ENCODE measurements at regions not wholly inside any gene's neighbourhood (a gene's known extent, or its start where the extent isn't known, plus 50 kb on each side); places are given as distances from the start of the nearest gene placed in this dataset.
A peak's percentile ranks its signal among the peaks of the same experiment; 100 is the strongest.
"Not testable (repeated sequence)": the region's sequence is repeated elsewhere in the genome, so short reads cannot be mapped to it uniquely, and the experiment has no call there.

DNA sequence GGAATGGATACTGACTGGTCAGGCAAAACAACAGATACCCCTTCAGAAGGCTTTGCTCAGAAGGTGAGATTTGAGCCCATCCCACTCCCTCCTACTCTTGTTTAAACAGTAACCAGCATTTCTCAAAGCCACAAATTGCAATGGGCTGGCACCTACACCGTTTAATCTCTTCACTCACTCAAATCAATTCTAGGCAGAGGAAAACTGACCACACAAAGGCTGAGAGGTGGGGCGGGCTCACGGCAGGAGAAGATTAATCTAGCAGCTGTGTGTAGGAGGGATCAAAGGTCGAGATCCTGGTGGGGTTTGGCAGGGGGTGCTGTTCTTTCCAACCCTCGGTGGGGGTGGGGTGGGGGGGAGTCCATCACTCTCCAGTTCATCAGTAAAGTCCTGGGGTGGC, 622.4 kb downstream of the BCOR start:
- DNase-seq (ENCODE audit: low spot score) = no peak

DNA sequence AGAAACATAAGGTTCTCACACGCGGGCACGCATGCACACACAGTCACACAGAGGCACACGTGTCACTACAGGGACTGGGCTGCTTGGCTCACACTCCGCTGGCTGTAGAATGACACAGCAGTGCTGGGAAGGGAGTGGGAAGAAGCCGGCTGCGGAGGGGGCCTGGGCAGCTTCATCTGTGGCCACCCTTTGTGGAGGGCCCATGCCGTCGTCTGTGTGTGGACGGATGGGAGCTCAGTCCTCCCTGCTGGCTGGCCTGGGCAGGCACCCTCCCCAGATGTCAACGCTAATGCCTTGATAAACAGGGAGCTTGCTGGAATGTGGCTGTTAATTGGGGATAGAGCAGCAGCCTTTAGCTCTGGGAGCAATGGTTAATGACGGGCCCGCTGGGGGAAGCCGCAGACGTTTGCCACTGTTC, 621.1 kb downstream of the BCOR start:
- no peak for DNase-seq (ENCODE audit: low spot score)

DNA sequence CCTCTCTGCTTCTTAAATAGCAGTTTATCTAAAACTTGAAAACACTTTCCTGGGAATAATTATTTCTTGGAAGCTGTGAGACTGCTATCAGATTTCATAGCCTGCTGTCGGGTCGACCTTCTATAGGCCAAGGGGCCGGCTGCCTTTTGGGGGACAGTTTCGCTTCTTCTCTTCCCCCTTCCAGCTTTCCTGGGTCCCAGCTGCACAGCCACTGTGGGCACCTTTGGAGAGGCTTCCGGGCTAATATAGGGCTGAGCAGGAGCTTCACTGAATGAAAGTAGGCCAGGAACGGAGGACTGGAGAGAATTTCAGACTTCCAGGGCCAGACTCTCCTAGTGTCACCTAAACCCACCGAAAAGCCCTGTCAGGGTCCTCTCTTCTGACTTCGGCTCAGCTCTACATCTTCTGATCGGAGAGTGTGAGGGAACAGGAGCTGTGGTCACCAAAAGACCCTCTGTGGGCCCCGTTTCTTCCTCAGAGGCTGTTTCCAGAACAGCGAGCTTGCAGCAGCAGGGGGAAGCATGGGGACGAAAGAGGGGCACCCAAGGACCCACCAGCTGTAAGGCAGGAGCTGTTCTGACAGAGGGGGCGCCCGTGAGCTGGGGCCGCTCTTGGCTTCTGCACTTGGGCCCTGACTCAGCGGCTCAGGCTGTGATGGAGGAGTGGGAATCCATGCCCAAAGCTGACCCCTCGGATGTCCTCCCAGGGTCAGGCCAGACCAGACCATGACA, 620.6 kb downstream of the BCOR start:
- no peak for DNase-seq (ENCODE audit: low spot score)

DNA sequence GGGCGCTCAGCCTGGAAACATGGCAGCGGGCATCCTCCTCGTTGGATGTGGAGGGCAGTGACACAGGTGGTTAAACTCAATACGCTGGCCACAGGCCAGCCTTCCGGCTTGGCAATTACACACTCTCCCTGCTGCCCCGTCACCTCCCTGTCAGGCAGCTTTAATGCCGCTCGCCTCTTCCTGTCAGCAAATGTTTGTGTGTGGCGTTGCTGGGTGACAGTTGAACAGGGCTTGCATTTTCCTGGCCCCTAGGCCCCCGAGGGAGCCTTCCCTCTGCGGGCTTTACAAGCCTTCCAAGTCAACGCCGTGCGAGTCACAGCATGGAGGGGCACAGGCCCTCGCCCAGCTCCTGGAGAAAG, 620.0 kb downstream of the BCOR start:
- no peak for DNase-seq (ENCODE audit: low spot score)

DNA sequence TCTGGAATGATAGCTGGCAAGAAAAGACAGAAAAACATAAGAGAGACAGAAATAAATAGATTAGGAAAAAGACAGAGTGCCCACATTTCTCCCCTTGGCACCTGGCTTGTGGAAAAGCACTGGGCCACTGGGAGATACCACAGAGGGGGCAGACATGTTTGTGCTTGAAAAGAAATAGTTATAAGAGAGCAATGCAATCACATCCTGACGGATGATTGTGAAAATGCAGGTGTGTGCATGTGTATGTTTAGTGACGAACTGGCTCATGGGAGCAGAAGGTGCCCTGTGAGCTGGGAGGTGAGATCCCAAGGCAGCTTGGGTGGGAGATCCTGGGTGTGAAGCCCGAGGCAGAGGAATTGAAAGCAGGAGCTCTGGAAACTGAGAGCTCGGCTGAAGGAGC, 617.9 kb downstream of the BCOR start:
- no peak for DNase-seq (ENCODE audit: low spot score)

DNA sequence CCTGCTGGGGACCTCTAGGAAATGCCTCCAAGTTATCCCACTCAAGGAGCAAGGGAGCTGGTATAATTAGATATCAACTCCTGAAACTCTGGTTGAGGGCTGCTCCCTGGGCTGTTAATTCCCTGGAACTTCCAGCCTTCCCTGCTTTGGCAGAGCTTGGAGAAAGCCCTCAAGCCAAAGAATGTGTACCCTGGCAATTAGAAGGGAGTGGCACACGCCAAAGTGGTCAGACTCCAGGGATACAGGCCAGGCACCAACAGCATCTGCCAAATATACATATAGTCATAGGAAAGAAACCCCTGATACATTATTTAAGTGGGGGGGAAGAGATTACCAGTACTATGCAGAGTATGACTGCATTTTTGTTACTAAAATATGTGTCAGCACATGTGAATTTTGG, 616.8 kb downstream of the BCOR start:
- DNase-seq (ENCODE audit: low spot score) = no peak

DNA sequence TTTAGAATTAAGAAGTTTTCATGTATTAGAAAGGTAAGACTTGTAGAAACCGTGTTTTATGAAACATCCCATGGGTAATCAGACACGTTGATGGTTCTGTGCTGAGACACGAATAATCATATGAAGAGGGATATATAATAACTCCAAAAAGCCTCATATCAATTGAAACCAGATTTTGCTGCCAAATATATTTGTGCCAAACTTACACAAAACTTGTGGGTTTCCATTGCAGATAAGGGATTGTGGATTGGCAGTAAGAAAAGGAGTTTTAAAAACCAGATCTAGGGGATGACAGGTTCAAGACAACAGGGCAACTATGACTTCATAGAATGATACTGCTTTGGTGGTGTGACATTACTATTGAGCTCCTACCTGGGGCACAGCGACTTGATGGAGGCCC, 616.1 kb downstream of the BCOR start:
- DNase-seq (ENCODE audit: low spot score) = no peak

DNA sequence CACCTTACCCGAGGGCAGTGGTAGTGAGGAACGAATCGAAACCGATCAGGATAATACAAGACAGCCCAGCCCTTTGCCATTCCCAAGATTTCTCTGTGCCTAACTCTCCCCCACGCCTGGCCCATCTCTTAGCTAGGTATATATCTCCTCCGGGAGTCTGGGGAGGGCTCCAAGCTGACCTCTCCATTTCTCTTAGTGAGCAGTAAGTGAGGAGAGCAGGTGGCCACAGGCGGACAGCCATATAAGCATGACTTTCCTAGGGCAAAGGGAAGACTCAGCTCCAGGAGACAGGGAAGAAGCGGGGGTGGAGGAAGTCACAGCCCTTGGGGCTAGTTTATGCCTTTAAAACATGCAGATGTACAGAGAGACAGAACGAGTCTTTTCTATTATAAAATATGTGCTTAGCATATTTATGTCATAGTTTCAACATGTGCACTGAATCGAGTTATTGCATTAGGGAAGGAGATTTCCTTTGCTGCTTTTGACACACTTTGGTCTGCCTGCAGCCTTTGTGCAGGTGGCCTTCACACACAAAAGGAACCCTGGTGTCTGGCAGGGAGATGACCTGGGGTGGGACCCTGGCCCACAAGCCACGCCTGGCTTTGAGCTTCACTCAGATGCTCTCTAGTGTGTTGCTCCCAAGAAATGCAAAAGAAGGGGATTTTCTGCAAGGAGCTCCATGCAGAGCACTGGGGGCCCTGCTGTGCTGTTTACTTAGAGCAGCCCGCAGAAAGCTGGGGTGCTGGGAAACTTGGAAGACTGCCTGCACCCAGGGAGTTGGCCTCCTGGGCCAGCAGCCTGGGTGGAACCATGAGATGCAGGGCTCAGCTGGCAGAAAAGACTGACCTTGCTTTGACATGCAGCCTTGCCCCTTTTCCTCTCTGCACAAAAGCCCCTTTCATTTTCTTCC, 613.3 kb downstream of the BCOR start:
- peak; percentile 23 for DNase-seq (ENCODE audit: low spot score)

DNA sequence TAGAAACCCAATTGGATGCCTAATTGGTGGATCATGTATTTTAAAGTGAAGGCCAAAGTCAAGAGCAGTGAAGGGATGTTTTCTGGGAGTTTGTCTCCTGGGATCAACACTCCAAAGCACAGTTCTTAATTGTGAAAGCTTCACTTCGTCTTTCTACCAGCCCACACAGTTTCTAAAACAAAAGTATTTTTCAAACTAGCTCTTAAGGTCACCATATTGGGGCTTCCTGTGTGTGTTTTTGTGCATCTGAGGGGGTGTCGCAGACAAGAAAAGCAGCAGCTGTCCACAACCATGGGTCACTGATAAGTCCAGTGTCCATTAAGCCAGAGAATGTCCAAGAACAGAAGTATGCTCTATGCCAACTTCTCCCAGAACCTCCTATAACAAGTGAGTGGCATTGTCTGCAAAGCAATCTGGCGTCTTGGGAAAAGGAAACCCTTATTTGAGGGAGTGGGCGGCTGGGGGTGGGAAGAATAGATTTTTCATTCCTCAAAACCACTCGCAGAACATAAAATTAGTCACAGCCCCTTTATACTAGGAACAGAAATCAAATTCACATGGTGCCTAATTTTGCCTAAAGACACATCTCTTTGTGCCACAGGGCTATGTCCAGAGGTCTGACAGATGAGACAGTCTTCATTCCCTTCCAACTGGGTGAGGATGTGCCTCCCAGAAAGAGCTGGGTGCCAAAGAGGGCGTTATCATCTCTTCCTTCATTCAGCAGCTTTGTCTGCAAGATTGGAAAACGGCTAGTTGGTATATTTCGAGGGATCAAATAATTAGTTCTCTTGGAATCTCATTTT, 610.4 kb downstream of the BCOR start:
- DNase-seq (ENCODE audit: low spot score) = peak; percentile 84

DNA sequence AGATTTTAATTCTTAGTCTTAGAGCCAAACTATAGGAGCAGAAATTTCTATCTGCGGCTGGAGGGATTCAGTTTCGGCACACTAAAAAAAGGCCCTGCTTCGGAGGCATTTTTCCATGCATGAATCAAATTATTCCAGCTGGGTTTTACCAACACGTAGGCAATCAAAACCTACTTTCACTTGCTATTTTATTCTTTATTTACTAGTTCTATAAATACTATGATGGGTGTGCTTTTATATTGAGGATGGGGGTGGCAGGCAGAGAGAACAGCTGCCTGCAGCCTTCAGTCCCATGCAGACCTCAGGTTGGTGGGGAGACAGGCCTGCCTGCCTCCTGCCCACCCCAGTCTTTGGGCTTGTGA, 609.8 kb downstream of the BCOR start:
- DNase-seq (ENCODE audit: low spot score) = no peak

DNA sequence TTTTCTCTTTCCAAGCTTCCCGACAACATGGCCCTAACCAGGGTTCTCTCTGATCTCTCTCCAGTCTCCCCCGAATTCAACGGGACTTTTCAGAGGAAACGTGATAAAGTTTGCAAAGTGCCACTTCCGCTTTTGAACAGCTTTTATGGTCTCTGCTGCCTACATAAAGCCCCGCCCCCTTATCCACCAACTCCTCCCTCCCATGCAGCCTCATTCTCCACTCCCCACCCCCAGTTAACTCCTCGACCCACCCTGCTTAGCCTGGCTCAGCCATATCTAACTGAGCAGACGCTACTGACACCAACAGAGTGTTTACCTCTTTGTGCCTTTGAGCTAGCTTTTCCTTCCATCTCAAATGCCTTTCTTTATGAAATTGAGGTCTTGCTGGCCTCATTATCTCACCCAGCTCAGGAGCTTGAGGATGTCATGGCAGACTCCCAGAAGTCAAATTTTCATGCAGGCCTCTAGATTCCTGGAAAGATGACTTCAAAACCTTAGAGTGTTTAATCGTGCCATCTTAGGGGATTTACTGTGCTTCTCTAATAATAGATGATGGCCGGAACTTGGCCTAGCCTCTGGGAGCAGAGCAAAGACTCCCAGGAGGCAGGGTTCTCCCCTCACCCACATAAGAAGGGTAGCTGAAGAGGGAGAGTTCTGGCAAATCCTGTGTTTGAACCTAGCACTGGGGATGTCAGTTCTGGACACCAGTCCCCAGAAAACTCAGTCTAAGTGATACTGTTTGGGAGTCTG, 606.0 kb downstream of the BCOR start:
- no peak for DNase-seq (ENCODE audit: low spot score)

DNA sequence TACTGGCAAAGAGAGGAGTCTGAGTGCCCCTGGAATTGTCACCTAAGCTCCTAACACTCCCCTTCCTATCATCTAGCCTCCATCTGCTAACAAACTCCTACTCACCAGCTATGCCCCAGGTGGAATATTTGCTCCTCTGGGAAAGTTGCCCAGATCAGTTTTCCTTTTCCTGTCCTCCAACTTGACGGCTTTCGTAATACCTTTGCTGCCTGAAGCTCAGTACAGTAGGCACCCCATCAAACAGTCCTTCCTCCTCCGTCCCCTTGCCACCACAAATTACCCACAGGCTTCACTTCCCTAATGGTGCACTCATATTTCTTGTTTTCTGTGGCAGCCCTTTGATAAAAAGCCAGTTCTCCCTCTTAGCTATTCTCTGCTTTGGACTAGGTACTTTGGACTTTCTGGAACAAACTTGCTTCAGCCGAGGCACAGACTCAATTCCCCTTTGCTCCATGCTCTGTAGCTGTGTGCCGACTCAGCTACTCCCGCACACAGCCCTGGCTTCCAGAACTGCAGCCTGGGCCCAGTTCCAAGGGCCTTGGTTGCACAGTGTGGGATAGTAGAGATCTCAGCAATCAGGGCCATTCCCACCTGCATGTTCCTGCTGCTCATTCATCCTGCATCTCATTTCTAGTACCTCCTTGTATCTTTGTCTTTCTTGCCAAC, 605.1 kb downstream of the BCOR start:
- DNase-seq (ENCODE audit: low spot score) = no peak

DNA sequence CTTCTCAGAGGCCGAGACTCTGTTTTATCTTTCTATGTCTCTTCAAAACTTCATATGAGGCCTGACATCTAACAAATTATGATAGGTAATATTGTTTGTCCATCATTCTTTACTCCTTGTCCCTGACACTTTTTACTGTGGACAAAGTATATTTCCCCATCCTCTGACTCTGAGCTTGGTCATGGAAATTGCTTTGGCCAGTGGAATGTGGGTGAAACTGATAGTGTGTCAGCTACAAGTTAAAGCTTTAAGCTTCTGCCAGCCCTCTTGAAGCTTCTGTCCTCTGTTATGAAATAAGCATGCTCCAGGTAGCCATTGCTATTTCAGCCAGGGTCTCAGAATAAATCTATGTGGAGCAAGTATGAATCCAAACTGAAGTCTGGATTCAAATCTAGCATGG, 604.6 kb downstream of the BCOR start:
- DNase-seq (ENCODE audit: low spot score) = no peak

DNA sequence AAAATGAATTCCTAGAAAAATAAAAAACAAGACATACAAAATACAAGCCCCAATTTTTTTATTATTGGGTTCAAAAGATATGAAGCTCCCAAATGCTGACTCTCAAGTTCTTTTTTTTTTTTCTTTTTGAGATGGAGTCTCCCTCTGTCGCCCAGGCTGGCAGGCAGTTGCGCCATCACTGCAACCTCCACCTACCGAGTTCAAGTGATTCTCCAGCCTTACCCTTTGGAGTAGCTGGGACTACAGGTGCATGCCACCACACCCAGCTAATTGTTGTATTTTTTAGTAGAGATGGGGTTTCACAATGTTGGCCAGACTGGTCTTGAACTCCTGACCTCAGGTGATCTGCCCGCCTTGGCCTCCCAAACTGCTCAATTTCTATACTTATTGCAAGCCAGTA, 600.6 kb downstream of the BCOR start:
- not testable (repeated sequence) for DNase-seq (ENCODE audit: low spot score)

DNA sequence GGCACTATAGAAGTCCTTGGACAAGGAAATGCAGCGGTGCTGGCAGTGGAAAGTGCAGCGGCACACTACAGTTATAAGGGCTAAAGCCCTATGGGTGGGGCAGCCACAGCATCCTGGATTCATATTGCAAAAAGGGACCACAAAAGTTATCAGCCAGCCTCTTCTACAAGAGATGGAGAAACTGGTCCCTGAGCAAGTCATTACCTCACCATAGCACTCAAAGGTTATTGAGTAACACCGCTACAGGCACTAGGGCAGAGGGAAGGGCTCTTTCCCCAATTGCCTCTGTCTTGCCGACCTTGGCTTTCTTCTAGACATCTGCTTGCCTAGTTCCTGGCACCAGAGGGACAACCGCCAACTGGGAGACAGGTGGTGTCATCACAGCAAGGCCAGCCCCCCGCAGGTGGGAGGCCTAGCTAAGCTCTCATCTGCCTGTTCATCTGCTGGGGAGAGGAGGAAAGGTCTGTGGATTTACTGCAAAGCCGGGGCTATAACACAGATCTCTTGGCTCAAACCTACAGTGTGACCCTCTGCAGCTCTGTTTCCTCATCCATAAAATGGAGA, 600.0 kb downstream of the BCOR start:
- DNase-seq (ENCODE audit: low spot score) = no peak

DNA sequence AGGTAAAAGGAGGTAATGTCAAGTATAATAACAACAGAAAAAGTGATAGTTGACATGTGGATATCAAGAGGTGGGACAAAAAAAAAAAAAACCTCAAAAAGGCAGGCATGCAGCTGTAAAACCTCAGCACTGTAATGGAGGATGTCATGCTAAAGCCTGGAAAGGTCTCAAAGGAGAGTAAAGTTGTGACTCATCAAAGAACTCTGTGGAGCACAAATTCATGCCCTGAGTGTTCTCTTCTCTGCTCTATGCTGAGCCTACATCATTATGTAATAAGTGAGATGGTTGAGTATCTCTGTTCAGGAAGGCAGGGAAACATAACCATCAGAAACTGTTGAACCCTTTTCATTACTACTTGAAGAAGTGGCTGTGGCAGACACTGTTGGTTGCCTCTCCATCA, 597.8 kb downstream of the BCOR start:
- no peak for DNase-seq (ENCODE audit: low spot score)

DNA sequence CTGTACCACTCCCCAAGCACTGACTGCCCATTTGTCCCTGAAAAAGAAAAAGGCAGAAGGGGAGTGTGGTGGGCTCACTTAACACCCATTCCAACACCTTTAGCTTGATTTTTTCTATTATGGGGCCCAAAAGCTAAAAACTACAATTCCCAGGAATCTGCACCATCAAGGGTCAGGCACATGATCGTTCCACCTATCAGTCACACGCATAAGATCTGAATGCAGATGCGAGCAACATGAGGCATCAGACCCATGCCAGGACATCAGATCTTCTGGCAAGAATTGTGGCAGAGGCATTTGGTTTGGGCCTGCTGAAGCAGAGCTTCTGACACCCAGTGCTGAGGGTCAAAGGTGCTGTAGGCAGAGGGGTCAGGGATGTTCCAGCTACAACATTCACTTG, 595.9 kb downstream of the BCOR start:
- DNase-seq (ENCODE audit: low spot score) = no peak

DNA sequence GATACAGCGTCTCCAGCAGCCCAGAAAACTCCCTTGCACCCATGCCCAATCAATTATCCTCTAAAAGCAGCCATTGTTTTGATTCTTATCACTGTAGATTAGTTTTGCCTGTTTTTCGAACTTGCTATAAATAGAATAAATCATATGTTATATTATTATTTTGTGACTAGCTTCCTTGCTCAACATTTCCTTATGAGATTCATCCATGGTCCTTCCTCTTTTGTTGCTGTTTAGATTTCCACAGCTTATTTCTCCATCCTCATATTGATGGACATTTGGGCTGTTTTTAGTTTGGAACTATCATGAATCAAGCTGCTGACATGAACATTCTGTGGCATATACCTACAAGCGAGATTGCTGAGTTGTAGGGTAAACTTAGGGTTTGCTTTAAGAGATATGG, 595.3 kb downstream of the BCOR start:
- no peak for DNase-seq (ENCODE audit: low spot score)

DNA sequence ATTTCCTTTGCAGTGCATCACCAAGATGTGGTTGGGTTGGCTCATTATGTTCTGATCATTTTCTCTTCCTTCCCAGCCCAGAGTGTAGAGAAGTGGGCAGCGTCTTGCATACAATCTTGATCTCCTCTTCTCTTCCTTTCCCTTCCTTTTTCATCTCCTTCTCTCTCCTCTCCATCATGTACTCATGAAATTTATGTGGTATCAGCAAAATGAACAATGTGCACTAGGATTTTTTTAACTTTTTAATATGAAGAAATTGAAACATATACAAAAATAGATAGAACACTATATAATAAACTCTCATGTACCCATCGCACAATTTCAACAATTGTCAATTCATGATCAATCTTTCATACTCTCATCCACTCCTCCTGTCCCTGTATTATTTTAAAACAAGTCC, 593.5 kb downstream of the BCOR start:
- no peak for DNase-seq (ENCODE audit: low spot score)

DNA sequence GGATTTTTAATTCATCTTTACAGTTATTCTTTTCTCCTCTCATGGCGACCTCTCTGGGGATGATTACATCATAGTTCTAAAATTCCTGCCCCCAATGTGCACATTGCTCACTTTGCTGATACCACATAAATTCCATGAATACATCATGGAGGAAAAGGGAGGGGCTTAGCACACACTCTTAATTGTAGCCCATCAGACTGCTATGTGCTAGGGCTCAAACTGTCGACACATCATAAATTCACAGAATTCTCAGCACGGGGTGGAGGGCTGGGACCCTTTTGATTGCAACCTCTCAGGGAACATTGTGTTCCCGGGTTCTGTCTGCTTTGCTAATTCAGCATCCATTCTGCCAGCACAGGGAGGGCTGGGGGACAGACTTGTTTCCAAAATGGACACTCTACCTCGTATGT, 592.9 kb downstream of the BCOR start:
- no peak for DNase-seq (ENCODE audit: low spot score)

DNA sequence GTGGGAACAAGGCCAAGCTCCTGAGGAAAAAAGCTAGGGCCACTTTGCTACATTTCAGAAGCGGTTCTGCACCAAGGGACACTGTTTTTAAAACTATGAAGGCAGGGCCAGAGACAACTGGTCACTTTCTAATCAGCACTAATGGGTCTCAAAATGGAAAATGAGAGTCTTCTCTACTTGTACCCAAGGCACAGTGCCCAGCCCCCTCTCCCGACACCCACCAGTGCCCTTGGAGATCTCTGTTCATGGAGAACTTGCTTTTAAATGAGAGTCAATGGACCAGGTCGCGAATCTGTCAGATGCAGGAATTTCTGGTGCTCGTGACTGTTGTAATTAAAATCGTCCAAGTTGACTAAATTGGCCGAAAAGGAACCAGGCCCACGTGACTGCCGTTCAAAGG, 591.6 kb downstream of the BCOR start:
- no peak for DNase-seq (ENCODE audit: low spot score)
